Stomach (tissue), 4 donors: ENCODE measurements at regions not wholly inside any gene's neighbourhood (a gene's known extent, or its start where the extent isn't known, plus 50 kb on each side); places are given as distances from the start of the nearest gene placed in this dataset.

Experiments used
- CTCF ChIP-seq, 7 experiments: fragments of 450-650 bp in 4 of 7; fragments of 200-600 bp in 3 of 7; sonication (generic) in 3 of 7; IDR thresholded peaks; one replicate each; pipeline ENCODE4 v1.5.1; 2016 to 2019; ENCODE audit warnings: antibody characterized with exemption in 7 of 7, control low read depth in 2 of 7, mild to moderate bottlenecking in 1 of 7
- EP300 ChIP-seq: sonication (generic); formaldehyde crosslinking; IDR thresholded peaks from one replicate; pipeline ENCODE4 v1.6.1; 2017; ENCODE audit warnings: antibody characterized with exemption
- POLR2A ChIP-seq, 4 donors: fragments of 450-650 bp; IDR thresholded peaks; one replicate each; pipeline ENCODE4 v1.6.1; 2016; ENCODE audit warnings: antibody characterized with exemption in 4 of 4, control low read depth in 2 of 4, mild to moderate bottlenecking in 1 of 4, moderate library complexity in 1 of 4

- TF ChIP-seq POLR2A (IDR thresholded peaks at IDR 0.05) (no peak), CTCF (IDR thresholded peaks at IDR 0.05) (no peak), EP300 (no peak)
Observed at GRCh38 chr2:82055846-82056245, 1751.3 kb upstream of the LRRTM1 start.
